GM12878 (cell line): ENCODE measurements at regions not wholly inside any gene's neighbourhood (a gene's known extent, or its start where the extent isn't known, plus 50 kb on each side); places are given as distances from the start of the nearest gene placed in this dataset.

ENCODE experiments used
- ATAC-seq: fragments of 200-7000 bp; cut with Tn5 transposase; 3 replicates; pipeline ENCODE4 v1.9.1; 2020; ENCODE audit warnings: mild to moderate bottlenecking, moderate library complexity
- BruUV-seq: library from RNA; stranded (reverse); fragments of 400-500 nt; replicated peaks from 2 replicates; lab custom pipeline; 2021; lab: Mats Ljungman, UMichigan
- CTCF ChIA-PET: fragments of 300-600 bp; sonication (Branson Sonifier 250); formaldehyde crosslinking; extraction: SDS; loops from one replicate; lab custom pipeline; 2021; ENCODE audit warnings: inconsistent platforms; lab: Yijun Ruan, JAX
- POLR2A ChIA-PET: fragments of 350-600 bp; formaldehyde crosslinking; extraction: SDS; loops from one replicate; lab custom pipeline; 2021; ENCODE audit warnings: inconsistent platforms; lab: Charles Lee
- RAD21 ChIA-PET: fragments of 300-600 bp; sonication (Branson Sonifier 250); formaldehyde crosslinking; loops from one replicate; lab custom pipeline; 2023; ENCODE audit warnings: antibody characterized with exemption; ENCODE audit not compliant: unreplicated experiment; lab: Charles Lee
- SMC1A ChIA-PET: fragments of 300-600 bp; sonication (Branson Sonifier 250); formaldehyde crosslinking; loops from one replicate; lab custom pipeline; 2023; ENCODE audit not compliant: unreplicated experiment, uncharacterized antibody; lab: Charles Lee
- DNase-seq: peaks from one replicate; pipeline ENCODE4 v3.0.0-alpha.2; 2011; ENCODE audit warnings: low read depth, low spot score
- FAIRE-seq: peaks from 3 replicates; lab custom pipeline; 2011; peaks lifted over from hg19 to GRCh38; lab: Jason Lieb, UNC
- H2AFZ ChIP-seq: 2 replicates; pipeline ENCODE4 v1.6.0; 2011; ENCODE audit warnings: low read depth, low read length, control low read depth; ENCODE audit not compliant: control insufficient read depth
- H3K27ac ChIP-seq: 2 replicates; pipeline ENCODE4 v1.5.1; 2011; ENCODE audit warnings: control low read depth; ENCODE audit not compliant: control insufficient read depth, insufficient read depth
- H3K27me3 ChIP-seq, 2 experiments: replicated peaks in 1 of 2; 2 replicates each; pipeline versions ENCODE4 v1.6.0 to v1.6.1; 2011; ENCODE audit warnings: low read length in 1 of 2; ENCODE audit not compliant: control insufficient read depth in 2 of 2, insufficient read depth in 2 of 2
- H3K36me3 ChIP-seq, 2 experiments: 2 replicates each; pipeline ENCODE4 v1.5.1; 2011; ENCODE audit warnings: low read length in 1 of 2; ENCODE audit not compliant: control insufficient read depth in 2 of 2, insufficient read depth in 2 of 2
- H3K4me1 ChIP-seq: 2 replicates; pipeline ENCODE4 v1.6.1; 2011; ENCODE audit warnings: mild to moderate bottlenecking, low read length, moderate library complexity, mixed read lengths; ENCODE audit not compliant: control insufficient read depth, insufficient read depth
- H3K4me2 ChIP-seq: 2 replicates; pipeline ENCODE4 v1.6.0; 2011; ENCODE audit warnings: control low read depth; ENCODE audit not compliant: control insufficient read depth, insufficient read depth
- H3K4me3 ChIP-seq: fragments of 200-600 bp; sonication (generic); 2 replicates; pipeline ENCODE4 v1.5.1; 2016
- H3K79me2 ChIP-seq: 2 replicates; pipeline ENCODE4 v1.6.0; 2011; ENCODE audit warnings: low read length; ENCODE audit not compliant: control insufficient read depth, insufficient read depth
- H3K9ac ChIP-seq: 2 replicates; pipeline ENCODE4 v1.8.0; 2011; ENCODE audit warnings: low read length, control low read depth, mixed read lengths; ENCODE audit not compliant: control insufficient read depth, insufficient read depth
- H3K9me3 ChIP-seq: replicated peaks from 3 replicates; pipeline ENCODE4 v1.5.1; 2011; ENCODE audit warnings: mild to moderate bottlenecking, low read length; ENCODE audit not compliant: control insufficient read depth, insufficient read depth
- H4K20me1 ChIP-seq: 2 replicates; pipeline ENCODE4 v1.6.0; 2011; ENCODE audit not compliant: control insufficient read depth, insufficient read depth
- BCLAF1 ChIP-seq: fragments of 450-650 bp; IDR thresholded peaks from 2 replicates; pipeline ENCODE4 v1.6.1; 2017; ENCODE audit warnings: antibody characterized with exemption, mild to moderate bottlenecking, moderate library complexity
- CBX3 ChIP-seq: fragments of 200-600 bp; sonication (generic); IDR thresholded peaks from 2 replicates; pipeline ENCODE4 v1.6.1; 2016; ENCODE audit warnings: low read depth, borderline replicate concordance
- CEBPB ChIP-seq, 2 experiments: fragments of 150-350 bp in 1 of 2; IDR thresholded peaks; 2 replicates each; pipeline ENCODE4 v1.6.1; 2012 to 2014; ENCODE audit warnings: low read depth in 2 of 2, low read length in 2 of 2, borderline replicate concordance in 1 of 2, inconsistent platforms in 1 of 2
- CREB1 ChIP-seq: IDR thresholded peaks from 2 replicates; pipeline ENCODE4 v1.6.1; 2012; ENCODE audit warnings: low read depth, mild to moderate bottlenecking, inconsistent platforms
- EGR1 ChIP-seq, 2 experiments: IDR thresholded peaks; 1 replicate in 1 of 2; 2 replicates in 1 of 2; pipeline ENCODE4 v1.6.1; 2011 to 2012; ENCODE audit warnings: low read depth in 2 of 2, low read length in 2 of 2, borderline replicate concordance in 1 of 2, mild to moderate bottlenecking in 1 of 2, moderate library complexity in 1 of 2
- EZH2 ChIP-seq: IDR thresholded peaks from 2 replicates; pipeline ENCODE4 v1.6.1; 2012; ENCODE audit warnings: low read depth, mild to moderate bottlenecking, control low read depth, inconsistent platforms, low read length, borderline replicate concordance; ENCODE audit not compliant: control insufficient read depth
- LARP7 ChIP-seq: fragments of 450-650 bp; IDR thresholded peaks from 2 replicates; pipeline ENCODE4 v1.6.1; 2017; ENCODE audit warnings: mild to moderate bottlenecking
- MAX ChIP-seq: IDR thresholded peaks from 2 replicates; pipeline ENCODE4 v1.6.1; 2012; ENCODE audit warnings: low read depth, low read length, improper control_type of control experiment
- RAD51 ChIP-seq: fragments of 450-650 bp; IDR thresholded peaks from 2 replicates; pipeline ENCODE4 v1.6.1; 2016; ENCODE audit warnings: moderate library complexity, mild to moderate bottlenecking, inconsistent platforms
- RCOR1 ChIP-seq: conservative IDR thresholded peaks from 2 replicates; pipeline ENCODE4 v1.6.1; 2012; ENCODE audit warnings: low read depth, low read length, improper control_type of control experiment
- SKIL ChIP-seq: fragments of 450-650 bp; IDR thresholded peaks from 2 replicates; pipeline ENCODE4 v1.6.1; 2017; ENCODE audit warnings: mild to moderate bottlenecking, low read depth, inconsistent platforms; ENCODE audit not compliant: poor library complexity, severe bottlenecking
- SMAD1 ChIP-seq: fragments of 450-650 bp; IDR thresholded peaks from 2 replicates; pipeline ENCODE4 v1.6.1; 2018; ENCODE audit warnings: mild to moderate bottlenecking, low read depth; ENCODE audit not compliant: partially characterized antibody
- SUPT20H ChIP-seq: IDR thresholded peaks from 2 replicates; pipeline ENCODE4 v1.6.1; 2011; ENCODE audit warnings: low read depth, mild to moderate bottlenecking, low read length, moderate library complexity, borderline replicate concordance; ENCODE audit not compliant: control insufficient read depth
- ZNF207 ChIP-seq: fragments of 450-650 bp; IDR thresholded peaks from 2 replicates; pipeline ENCODE4 v1.6.1; 2014; ENCODE audit warnings: antibody characterized with exemption, mild to moderate bottlenecking, borderline replicate concordance
- WGBS: methylation state at CpG from one replicate; pipeline ENCODE4 v1.1.6; 2016; ENCODE audit warnings: low lambda C conversion rate; ENCODE audit not compliant: insufficient replicate concordance, insufficient coverage; ENCODE audit errors: missing lambda C conversion rate; 5-methylcytosine and 5-hydroxymethylcytosine counted together
- in situ Hi-C: fragments of 300-500 bp; cut with MboI; formaldehyde crosslinking; loops from 9 replicates; pipeline ENCODE4 v1.14.3; 2018; ENCODE audit warnings: mixed read lengths
- intact Hi-C: fragments of 100-400 bp; cut with micrococcal nuclease; formaldehyde crosslinking; loops from one replicate; pipeline ENCODE4 v1.14.2; 2022; ENCODE audit not compliant: unreplicated experiment

- H3K4me3 ChIP-seq, result no peak overlapping the region
- no peaks in the 10 kb centered on the region for H3K36me3 ChIP-seq
- ATAC-seq, result no peak
- H3K4me1 ChIP-seq, result no peaks in the 10 kb centered on the region
- RAD21 ChIA-PET, result no interaction called here
- POLR2A ChIA-PET, result no interaction called here
- no peak overlapping the region for H3K27ac ChIP-seq
- SMC1A ChIA-PET, result no interaction called here
- CTCF ChIA-PET, result no interaction called here
- H3K27me3 ChIP-seq, result no peaks in the 10 kb centered on the region
- TF ChIP-seq SUPT20H (no peak), EGR1 (IDR thresholded peaks at IDR 0.05; ENCODE audit: borderline replicate concordance in 1 of 2, low read depth in 2 of 2, low read length in 2 of 2) (no peak), SMAD1 (no peak), RCOR1 (no peak), CBX3 (no peak), MAX (no peak)
- FAIRE-seq, result no peak
- intact Hi-C loops (no loop called here), in situ Hi-C loops (no loop called here)
- no TSS peak for BruUV-seq
- H3K9ac ChIP-seq, result no peak overlapping the region
- H3K9me3 ChIP-seq, result no peaks in the 10 kb centered on the region; the same call in 2 of the 3 replicates
- H3K4me2 ChIP-seq, result no peak overlapping the region
- no peaks in the 10 kb centered on the region for H4K20me1 ChIP-seq
- WGBS, result 56% methylated on average over 4 of the region's 5 CpGs
- H2AFZ ChIP-seq, result no peak overlapping the region
- H3K79me2 ChIP-seq, result no peaks in the 10 kb centered on the region
- DNase-seq, result no peak
Measured at GRCh38 chr19:31742249-31742648, 393.0 kb upstream of the TSHZ3 start.

- no peak overlapping the region for H3K4me2 ChIP-seq
- 40% methylated on average over 9 of the region's 9 CpGs for WGBS
- intact Hi-C loops (no loop called here), in situ Hi-C loops (no loop called here)
- H3K9ac ChIP-seq, result no peak overlapping the region
- SMC1A ChIA-PET, result no interaction called here
- FAIRE-seq (no peak), DNase-seq (no peak), ATAC-seq (no peak)
- no peaks in the 10 kb centered on the region for H3K27me3 ChIP-seq
- POLR2A ChIA-PET, result no interaction called here
- no peak overlapping the region for H2AFZ ChIP-seq
- RAD21 ChIA-PET, result no interaction called here
- H3K36me3 ChIP-seq, result no peaks in the 10 kb centered on the region
- CTCF ChIA-PET, result no interaction called here
- no peak overlapping the region for H3K4me3 ChIP-seq
- H4K20me1 ChIP-seq, result no peaks in the 10 kb centered on the region
- H3K9me3 ChIP-seq, result no peaks in the 10 kb centered on the region; the same call in 2 of the 3 replicates
- H3K79me2 ChIP-seq, result no peaks in the 10 kb centered on the region
- no peaks in the 10 kb centered on the region for H3K4me1 ChIP-seq
- no TSS peak for BruUV-seq
- H3K27ac ChIP-seq, result no peak overlapping the region
- TF ChIP-seq CREB1, result no peak
- TF ChIP-seq CEBPB (IDR thresholded peaks at IDR 0.05; ENCODE audit: borderline replicate concordance in 1 of 2, low read depth in 2 of 2, low read length in 2 of 2), result no peak
- no peak for TF ChIP-seq BCLAF1
- no peak for TF ChIP-seq SKIL
- TF ChIP-seq EZH2, result no peak
- TF ChIP-seq LARP7, result no peak
- no peak for TF ChIP-seq RAD51
- no peak for TF ChIP-seq ZNF207
Measured at GRCh38 chr19:31745731-31746130, 396.5 kb upstream of the TSHZ3 start.
